GM18951 (cell line): ENCODE measurements at regions not wholly inside any gene's neighbourhood (a gene's known extent, or its start where the extent isn't known, plus 50 kb on each side); places are given as distances from the start of the nearest gene placed in this dataset.

ENCODE experiments used
- POLR2A ChIP-seq: IDR thresholded peaks from 4 replicates; pipeline ENCODE4 v1.6.1; 2011; ENCODE audit warnings: mild to moderate bottlenecking; ENCODE audit not compliant: insufficient read length, insufficient read depth; ENCODE audit errors: extremely low read depth
- in situ Hi-C: fragments of 300-500 bp; cut with MboI; formaldehyde crosslinking; loops from one replicate; pipeline ENCODE4 v1.12.0; 2022; ENCODE audit warnings: low sequenced_read_pairs, mixed read lengths, inconsistent platforms; ENCODE audit not compliant: unreplicated experiment

GRCh38 chr5:68557162-68557936, 341.8 kb downstream of the PIK3R1 start:
- TF ChIP-seq POLR2A: no peak
- in situ Hi-C loops: no loop called here

GRCh38 chr5:68562308-68562707, 346.8 kb downstream of the PIK3R1 start:
- in situ Hi-C loops: no loop called here
- TF ChIP-seq POLR2A: no peak

GRCh38 chr5:68565427-68565826, 349.9 kb downstream of the PIK3R1 start:
- in situ Hi-C loops: no loop called here
- no peak for TF ChIP-seq POLR2A

GRCh38 chr5:68576805-68577204, 361.2 kb downstream of the PIK3R1 start:
- in situ Hi-C loops: no loop called here
- no peak for TF ChIP-seq POLR2A

GRCh38 chr5:68582284-68582683, 366.7 kb downstream of the PIK3R1 start:
- in situ Hi-C loops: no loop called here
- no peak for TF ChIP-seq POLR2A

- in situ Hi-C loops: no loop called here
- TF ChIP-seq POLR2A: no peak
Measured at GRCh38 chr5:68587171-68587570, 371.6 kb downstream of the PIK3R1 start.

- no peak for TF ChIP-seq POLR2A
- in situ Hi-C loops: no loop called here
Measured at GRCh38 chr5:68591850-68592249, 376.3 kb downstream of the PIK3R1 start.

- in situ Hi-C loops: no loop called here
- TF ChIP-seq POLR2A: no peak
Measured at GRCh38 chr5:68592351-68592750, 376.8 kb downstream of the PIK3R1 start.

- in situ Hi-C loops: no loop called here
- TF ChIP-seq POLR2A: no peak
Measured at GRCh38 chr5:68593211-68593671, 377.7 kb downstream of the PIK3R1 start.

- in situ Hi-C loops: no loop called here
- TF ChIP-seq POLR2A: no peak
Measured at GRCh38 chr5:68612972-68613371, 397.4 kb downstream of the PIK3R1 start.

- in situ Hi-C loops: no loop called here
- no peak for TF ChIP-seq POLR2A
Measured at GRCh38 chr5:68618501-68618900, 402.9 kb downstream of the PIK3R1 start.

- in situ Hi-C loops: no loop called here
- no peak for TF ChIP-seq POLR2A
Measured at GRCh38 chr5:68627001-68627400, 411.4 kb downstream of the PIK3R1 start.

- no peak for TF ChIP-seq POLR2A
- in situ Hi-C loops: no loop called here
Measured at GRCh38 chr5:68628082-68628814, 412.7 kb downstream of the PIK3R1 start.

GRCh38 chr5:68630354-68630753, 414.8 kb downstream of the PIK3R1 start:
- in situ Hi-C loops: no loop called here
- no peak for TF ChIP-seq POLR2A

- TF ChIP-seq POLR2A: no peak
- in situ Hi-C loops: no loop called here
Measured at GRCh38 chr5:68631884-68632283, 416.3 kb downstream of the PIK3R1 start.
